GM21381 (cell line): ENCODE measurements at regions not wholly inside any gene's neighbourhood (a gene's known extent, or its start where the extent isn't known, plus 50 kb on each side); places are given as distances from the start of the nearest gene placed in this dataset.
"Not testable (repeated sequence)": the region's sequence is repeated elsewhere in the genome, so short reads cannot be mapped to it uniquely, and the experiment has no call there.

Source experiments
- ATAC-seq: cut with Tn5 transposase; IDR thresholded peaks from one replicate; pipeline ENCODE4 v1.9.1; 2021; ENCODE audit warnings: mild to moderate bottlenecking, moderate library complexity; ENCODE audit not compliant: unreplicated experiment

GRCh38 chr3:153266619-153267018 lies 104.6 kb downstream of the RAP2B start:
- no peak for ATAC-seq

- ATAC-seq = no peak
These were observed 106.7 kb downstream of the RAP2B start for GRCh38 chr3:153268564-153269279.

GRCh38 chr3:153269730-153270129 lies 107.7 kb downstream of the RAP2B start:
- no peak for ATAC-seq

GRCh38 chr3:153273217-153273616 lies 111.2 kb downstream of the RAP2B start:
- no peak for ATAC-seq

- ATAC-seq = no peak
These were observed 111.9 kb downstream of the RAP2B start for GRCh38 chr3:153273767-153274435.

- ATAC-seq = no peak
These were observed 112.5 kb downstream of the RAP2B start for GRCh38 chr3:153274561-153274960.

- ATAC-seq = no peak
These were observed 113.5 kb downstream of the RAP2B start for GRCh38 chr3:153275514-153275913.

- ATAC-seq = no peak
These were observed 115.0 kb downstream of the RAP2B start for GRCh38 chr3:153277029-153277428.

- not testable (repeated sequence) for ATAC-seq
These were observed 119.4 kb downstream of the RAP2B start for GRCh38 chr3:153281236-153281997.

GRCh38 chr3:153282355-153282754 lies 120.3 kb downstream of the RAP2B start:
- no peak for ATAC-seq

- no peak for ATAC-seq
These were observed 122.4 kb downstream of the RAP2B start for GRCh38 chr3:153284282-153284938.

GRCh38 chr3:153285194-153285641 lies 123.2 kb downstream of the RAP2B start:
- no peak for ATAC-seq

- no peak for ATAC-seq
These were observed 124.0 kb downstream of the RAP2B start for GRCh38 chr3:153285982-153286381.

GRCh38 chr3:153287017-153287416 lies 125.0 kb downstream of the RAP2B start:
- no peak for ATAC-seq

GRCh38 chr3:153289334-153289808 lies 127.3 kb downstream of the RAP2B start:
- no peak for ATAC-seq

GRCh38 chr3:153290268-153291015 lies 128.4 kb downstream of the RAP2B start:
- ATAC-seq = no peak

- ATAC-seq = no peak
These were observed 129.1 kb downstream of the RAP2B start for GRCh38 chr3:153291059-153291685.

- ATAC-seq = no peak
These were observed 131.2 kb downstream of the RAP2B start for GRCh38 chr3:153293265-153293664.

- ATAC-seq = no peak
These were observed 133.9 kb downstream of the RAP2B start for GRCh38 chr3:153295901-153296300.

GRCh38 chr3:153305189-153305588 lies 143.2 kb downstream of the RAP2B start:
- no peak for ATAC-seq
